GM19455 (cell line): ENCODE measurements at regions not wholly inside any gene's neighbourhood (a gene's known extent, or its start where the extent isn't known, plus 50 kb on each side); places are given as distances from the start of the nearest gene placed in this dataset.
"Not testable (repeated sequence)": the region's sequence is repeated elsewhere in the genome, so short reads cannot be mapped to it uniquely, and the experiment has no call there.

Experiments
- ATAC-seq: cut with Tn5 transposase; IDR thresholded peaks from one replicate; pipeline ENCODE4 v1.9.1; 2021; ENCODE audit not compliant: unreplicated experiment

DNA sequence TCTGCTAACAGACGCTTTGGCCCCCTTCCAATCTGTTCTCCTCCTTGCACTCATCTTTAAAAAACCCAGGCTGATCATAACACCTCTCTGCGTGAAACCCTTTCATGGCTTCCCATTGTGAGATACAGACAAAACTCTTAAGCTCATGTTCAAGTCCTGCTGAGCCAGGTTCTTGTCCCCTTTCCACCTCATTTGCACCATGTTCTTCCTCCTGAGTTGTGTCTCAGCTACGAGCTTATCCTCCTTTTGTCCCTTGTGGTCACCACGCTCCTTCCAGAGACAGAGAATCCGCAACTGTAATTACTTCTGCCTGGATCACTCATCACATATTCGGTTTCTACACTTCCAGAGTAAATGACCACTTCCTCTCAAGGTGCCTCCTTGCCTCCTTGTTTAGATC, 238.8 kb downstream of the ACTR3 start:
- no peak for ATAC-seq

DNA sequence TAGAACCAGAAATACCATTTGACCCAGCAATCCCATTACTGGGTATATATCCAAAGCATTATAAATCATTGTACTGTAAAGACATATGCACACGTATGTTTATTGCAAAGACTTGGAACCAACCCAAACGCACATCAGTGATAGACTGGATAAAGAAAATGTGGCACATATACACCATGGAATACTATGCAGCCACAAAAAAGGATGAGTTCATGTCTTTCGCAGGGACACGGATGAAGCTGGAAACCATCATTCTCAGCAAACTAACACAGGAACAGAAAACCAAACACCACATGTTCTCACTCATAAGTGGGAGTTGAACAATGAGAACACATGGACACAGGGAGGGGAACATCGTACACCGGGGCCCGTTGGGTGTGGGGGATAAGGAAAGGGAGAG, 242.2 kb downstream of the ACTR3 start:
- not testable (repeated sequence) for ATAC-seq

DNA sequence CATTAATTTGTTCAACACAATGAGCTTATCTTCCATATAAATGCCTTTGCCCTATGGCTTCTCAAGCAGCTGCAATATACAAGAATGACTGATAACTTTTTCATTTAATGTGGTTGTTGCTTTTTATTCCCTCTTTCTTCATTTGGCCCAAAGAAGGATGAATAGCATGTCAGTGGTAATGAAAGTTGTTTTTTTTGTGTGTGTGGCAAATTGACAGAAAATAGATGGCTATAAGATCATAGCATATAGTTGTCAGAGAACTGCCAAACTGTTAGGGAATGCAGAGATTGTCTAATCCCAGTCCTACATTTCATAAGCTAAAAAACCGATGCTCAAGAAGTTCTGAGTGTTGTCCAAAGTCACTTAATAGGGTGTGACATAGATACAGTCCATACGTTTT, 244.3 kb downstream of the ACTR3 start:
- ATAC-seq: no peak

DNA sequence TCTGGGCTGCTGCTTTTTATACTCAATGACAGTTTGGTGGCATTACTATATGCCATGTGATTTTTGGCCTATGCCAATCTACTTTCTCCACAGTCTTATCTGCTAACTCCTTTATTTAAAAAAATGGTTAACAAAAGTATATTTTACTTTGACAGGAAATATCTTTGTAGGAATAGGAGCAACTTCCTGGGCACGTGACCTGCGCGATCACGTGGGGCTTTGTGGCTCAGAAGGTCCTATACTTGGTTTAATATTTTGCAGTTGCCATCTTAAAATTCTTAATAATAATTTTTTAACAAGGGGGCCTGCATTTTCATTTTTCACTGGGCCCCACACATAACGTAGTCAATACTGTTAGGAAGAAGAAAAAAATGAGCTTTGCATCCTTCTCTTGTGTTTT, 249.7 kb downstream of the ACTR3 start:
- no peak for ATAC-seq

DNA sequence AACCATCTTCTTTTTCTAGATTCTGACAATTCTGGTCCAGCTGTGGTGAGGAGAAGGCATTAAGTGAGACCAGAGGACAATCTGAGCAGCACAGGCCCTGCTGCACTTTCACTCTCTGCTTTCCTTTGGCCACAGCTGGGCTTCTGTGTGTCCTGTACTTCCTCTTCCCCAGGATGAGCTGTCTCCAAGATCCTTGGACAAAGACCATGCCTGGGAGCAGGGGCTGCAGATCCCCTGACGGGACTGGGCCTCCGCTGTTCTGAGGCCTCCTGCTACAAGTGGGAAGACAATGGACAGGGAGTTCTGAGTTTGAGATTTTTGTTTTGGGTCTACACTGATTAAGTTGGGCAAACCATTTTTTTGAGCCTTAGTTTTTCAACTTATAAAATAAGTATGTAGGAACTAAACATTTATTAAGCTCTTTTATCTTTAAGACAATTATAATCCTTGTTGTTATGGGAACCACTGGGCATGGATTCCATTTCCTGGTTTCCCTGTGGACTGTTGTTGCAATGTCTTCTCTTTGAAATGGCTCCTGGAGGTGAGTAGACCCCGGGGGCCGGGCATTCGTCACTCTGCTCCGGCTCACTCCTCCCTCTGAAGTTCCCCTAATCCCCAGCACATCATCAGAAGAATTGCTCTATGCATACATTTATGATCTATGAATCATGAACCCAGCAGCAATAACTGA, 266.6 kb downstream of the ACTR3 start:
- no peak for ATAC-seq

DNA sequence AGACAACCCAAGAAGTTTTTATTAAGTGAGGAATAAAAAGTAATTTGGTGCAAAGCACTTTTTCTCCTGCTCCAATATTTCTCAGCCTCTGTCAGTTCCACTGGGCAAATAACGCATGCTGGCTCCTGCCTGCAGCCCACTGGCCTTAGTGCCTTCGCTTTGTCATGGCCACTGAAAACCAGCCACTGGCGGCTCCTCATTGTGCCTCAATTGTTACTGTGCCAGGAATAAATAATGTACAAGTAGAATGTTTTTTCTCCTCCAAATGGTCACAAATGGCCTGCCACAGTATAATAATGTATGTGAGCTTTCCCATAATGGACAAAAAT, 267.1 kb downstream of the ACTR3 start:
- no peak for ATAC-seq

DNA sequence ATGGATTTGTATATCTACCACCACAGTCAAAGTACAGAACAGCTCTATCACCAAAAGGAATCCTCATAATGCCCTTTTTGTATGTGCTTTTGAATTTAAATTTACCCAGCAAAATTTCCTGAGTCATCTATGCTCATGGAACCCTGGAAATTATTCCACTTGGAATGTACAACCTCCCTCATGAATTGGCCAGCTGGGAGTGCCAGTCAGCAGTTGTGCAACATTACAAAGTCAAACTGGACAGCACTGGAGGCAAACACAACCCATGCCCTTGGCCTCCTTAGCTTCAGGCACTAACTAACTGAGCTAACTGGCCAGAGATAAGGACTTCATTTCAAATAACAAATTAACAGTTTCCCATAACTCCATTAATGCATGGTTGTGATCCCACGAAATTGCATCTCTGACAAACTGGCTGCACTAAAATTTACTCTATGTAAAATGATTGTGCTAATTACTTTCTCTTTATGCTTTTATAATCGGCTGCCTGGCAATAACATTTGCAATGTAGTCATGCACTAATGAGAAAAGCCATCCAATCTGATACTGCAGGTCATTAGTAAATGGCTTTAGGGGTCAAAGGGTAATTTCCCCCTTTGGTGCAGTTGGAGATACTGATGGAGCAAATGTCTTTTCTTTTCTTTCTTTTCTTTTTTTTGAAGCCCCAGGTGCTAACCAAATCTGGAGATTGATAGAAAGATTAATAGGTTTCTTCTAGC, 270.5 kb downstream of the ACTR3 start:
- ATAC-seq: no peak

DNA sequence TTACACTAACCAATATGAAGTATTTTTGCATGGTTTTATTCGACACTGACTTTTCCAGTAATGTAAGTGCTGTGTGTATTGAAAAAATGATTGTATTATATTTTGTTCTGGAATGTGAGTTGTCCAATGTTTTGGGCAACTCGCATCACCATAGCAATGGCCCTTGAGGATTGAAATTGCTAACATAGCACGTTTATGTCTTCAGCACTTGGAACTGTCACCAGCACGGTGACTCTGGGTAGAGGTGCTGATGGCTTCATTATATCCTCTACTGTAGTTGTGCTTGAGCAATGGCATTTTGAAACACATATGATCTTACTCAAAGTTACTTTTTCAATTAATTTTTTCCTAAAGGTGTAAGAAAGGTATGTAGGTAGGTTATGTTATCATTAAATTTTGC, 271.5 kb downstream of the ACTR3 start:
- no peak for ATAC-seq

DNA sequence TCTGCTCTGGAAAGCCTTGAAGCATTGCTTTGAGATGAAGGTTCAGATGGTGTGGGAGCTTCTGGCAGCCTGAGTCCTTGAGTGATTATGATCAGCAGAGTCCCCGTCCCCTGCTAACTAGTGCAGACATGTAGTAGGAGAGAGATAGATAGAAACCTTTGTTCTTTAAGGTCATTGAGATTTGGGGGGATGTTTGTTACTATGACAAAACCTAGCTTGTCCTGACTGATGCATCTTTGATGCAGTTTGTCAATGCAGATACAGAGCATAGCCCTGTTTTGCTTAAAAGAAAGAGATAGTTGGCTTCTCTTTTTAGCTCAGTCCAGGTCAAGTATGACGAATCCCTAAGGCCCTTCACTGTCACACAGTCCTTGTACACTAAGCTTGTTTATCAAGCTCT, 274.6 kb upstream of the DPP10 start:
- ATAC-seq: no peak

DNA sequence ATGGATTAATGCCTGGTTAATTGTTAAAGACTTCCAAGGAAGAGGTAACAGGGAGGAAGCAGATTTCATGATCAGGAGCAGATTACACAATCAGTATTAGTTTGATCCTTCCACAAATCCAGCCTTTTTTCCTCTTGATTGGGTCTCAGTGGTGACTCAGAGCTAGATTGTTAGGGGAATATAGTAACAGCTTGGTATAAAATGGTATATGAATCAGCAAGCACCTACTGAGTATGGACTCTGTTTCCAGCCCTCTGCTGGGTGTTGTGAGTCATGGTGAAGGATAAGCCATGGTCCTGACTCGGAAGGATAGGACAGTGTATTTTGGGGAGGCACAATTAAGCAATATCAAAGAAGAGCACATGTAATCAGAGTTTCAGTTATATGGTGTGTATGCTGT, 272.4 kb upstream of the DPP10 start:
- no peak for ATAC-seq

DNA sequence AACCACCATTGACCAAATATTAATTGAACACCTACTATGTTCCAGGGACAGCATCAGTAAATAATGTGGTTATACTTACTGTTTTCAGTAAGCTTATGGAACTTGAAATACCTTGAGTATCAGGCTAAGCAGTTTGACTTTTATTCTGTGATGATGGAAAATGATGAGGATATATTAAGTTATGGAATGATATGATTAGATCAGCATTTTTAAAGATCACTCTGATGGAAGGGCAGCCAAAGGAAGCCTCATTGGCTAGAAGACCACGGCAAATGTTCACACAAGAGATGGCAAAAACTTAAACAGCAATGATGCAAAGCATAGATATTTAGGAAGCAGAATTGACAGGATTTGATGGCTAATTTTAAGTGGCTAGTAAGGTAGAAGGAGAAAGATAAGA, 266.9 kb upstream of the DPP10 start:
- ATAC-seq: no peak

DNA sequence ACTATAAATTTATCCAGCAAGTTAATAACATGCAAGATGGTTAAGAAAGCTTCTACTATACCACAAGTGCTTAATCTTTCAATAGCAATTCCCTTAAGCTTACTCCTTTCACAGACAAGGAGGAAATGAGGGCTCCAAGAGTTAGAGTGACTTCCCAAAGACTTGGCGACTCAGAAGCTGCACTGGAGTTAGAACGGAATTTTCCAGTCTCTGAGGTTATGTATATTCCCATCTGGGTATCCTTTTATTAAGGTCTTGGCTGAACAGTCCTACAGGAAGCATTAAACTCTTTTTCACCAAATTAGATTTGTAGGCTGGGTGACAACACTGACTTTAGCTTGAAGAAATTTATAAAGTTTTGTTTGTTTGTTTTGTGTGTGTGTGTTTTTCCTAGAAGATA, 256.9 kb upstream of the DPP10 start:
- ATAC-seq: no peak

DNA sequence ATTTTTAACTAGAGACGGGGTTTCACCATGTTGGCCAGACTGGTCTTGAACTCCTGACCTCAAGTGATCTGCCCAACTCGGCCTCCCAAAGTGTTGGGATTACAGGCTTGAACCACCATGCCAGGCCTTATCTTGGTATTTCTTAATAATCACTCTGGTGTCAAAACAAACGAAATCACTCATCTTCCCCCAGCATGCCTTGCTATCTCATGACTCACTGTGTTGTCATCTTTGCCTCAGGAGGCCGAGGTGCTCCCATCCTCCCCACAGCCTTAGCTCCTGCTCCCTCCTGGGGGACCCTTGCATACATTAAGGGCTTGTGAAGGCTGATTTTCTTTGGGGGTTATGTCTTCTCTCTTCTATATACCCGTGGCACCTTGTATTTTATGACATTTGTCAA, 250.1 kb upstream of the DPP10 start:
- no peak for ATAC-seq

DNA sequence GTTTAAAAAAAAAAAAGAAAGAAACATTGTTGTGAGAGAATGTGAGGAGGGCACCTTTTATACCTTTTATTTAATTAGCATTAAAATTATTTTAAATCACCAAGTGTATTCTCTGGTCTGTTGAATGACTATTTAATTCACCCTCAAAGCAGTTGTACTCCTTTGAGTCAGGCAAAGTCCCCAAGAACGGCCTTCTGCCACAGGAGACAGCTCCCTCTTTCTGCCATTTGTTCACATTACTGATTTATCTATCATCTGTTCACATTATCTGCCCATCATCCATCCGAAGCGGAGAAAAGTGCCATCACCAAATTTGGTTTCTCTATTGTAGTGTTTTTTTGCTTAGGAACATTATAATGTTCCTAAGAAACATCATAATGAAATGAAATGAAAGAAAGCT, 240.7 kb upstream of the DPP10 start:
- no peak for ATAC-seq

DNA sequence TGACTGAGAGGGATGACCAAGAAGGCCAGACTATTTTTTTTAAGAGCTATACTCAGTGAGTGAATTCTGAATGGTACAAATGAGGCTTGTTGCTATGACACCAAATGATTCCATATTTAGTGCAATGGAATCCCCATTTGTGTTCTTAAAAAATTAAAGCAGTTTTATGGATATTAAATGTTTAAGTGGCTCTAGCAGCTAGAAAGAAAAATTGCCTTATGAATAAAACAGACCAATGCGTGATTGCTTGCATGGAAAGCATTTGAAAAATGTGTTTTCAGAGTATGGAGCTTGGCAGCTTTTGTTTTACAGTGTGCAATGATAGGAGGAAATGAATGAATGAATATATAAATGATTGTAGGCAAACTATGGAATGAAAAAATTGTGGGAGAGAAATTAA, 238.8 kb upstream of the DPP10 start:
- no peak for ATAC-seq

DNA sequence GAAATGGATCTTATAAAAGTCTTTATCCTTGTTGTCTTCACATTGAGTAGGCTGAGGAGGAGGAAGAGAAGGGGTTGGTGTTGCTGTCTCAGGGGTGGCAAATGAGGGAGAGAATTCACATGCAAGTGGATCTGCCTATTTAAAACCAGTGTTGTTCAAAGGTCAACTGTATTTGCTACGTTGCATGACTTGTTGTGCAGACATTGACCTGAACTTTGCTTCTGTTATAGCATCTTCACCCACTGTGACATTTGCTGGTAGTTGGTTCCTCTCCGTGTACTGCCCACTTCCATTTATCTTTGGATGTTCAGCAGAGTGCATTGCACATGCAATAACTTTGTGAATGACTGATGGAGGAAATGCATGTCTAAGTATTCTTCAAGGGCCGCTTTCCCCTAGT, 228.6 kb upstream of the DPP10 start:
- ATAC-seq: no peak

DNA sequence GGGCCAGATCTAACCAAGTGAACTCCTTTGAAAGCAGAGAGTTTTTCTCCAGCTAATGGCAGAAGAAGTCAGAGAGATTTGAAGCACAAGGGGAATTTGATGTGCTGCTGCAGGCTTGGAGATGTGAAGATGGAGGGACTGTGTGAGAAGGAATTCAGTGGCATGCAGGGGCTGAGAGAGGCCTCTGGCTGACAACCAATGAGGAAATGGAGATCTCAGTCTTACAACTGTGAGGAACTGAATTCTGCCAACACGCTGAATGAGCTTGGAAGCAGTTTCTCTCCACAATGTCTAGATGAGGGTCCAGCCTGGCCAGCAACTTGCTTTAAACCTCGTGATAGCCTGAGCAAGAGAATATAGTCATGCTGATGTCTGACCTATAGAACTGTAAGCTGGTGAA, 224.1 kb upstream of the DPP10 start:
- no peak for ATAC-seq

DNA sequence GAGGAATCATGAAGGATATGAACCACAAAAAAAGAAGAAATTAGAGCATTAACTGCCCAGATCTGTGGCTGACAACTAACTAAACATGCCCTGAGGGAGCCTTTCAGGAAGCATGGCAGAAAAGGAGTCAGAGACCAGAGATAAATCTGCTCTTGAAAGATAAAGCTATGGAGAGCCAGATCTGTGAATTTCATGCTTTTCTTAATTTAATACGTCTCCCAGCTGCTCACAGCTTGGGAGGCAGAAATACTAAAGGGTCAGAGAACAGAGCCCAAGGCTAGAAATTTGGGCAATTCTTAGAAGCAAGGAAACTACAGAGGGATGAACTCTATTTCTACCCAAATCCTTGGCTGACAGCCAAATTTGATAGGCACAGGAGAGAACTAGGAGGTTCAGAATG, 223.0 kb upstream of the DPP10 start:
- ATAC-seq: no peak

DNA sequence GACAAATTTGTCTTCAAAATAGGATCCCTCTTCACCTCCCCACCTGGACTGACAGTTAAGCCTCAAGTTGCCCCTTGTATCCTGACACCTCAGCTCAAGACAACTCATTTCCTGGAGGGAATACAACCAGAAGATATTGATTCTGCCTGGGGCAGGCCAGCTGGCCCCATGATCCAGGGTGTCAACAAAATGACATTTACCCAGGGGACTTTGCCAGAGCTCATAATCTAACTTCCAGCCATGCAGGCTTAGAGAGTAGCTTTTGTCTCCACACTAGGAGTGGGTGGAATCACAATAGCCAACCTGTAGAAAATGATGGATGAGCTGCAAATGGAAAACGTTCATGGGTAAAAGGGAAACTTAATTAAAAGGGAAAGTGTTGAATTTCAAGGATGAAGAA, 220.1 kb upstream of the DPP10 start:
- ATAC-seq: no peak

DNA sequence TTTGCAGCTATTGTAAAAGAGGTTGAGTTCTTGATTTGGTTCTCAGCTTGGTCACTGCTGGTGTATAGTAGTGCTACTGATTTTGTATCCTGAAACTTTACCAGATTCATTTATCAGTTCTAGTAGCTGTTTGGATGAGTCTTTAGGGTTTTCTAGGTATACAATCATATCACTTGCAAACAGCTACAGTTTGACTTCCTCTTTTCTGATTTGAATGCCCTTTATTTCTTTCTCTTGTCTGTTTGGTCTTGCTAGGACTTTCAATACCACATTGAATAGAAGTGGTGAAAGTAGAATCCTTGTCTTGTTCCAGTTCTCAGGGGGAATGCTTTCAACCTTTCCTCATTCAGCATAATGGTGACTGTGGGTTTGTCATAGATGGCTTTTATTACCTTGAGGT, 210.5 kb upstream of the DPP10 start:
- ATAC-seq: no peak

DNA sequence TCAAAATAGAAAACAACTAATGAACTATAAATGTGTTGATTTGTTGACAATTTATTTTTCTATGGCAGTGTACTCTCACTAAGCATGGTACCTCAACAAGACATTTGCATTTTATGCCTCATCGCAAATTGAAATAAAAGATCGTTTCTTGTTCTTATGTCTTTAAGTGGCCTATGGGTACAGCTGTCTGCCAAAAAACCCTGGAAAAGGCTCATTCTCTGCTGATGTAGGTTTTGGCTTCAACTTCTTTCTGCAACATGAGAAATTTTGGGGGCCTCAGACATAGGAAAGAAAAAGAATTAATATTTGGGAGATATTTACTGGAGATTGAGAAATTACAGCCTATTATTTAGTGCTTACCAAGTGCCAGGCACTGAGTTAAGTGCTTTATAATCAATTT, 205.1 kb upstream of the DPP10 start:
- no peak for ATAC-seq

DNA sequence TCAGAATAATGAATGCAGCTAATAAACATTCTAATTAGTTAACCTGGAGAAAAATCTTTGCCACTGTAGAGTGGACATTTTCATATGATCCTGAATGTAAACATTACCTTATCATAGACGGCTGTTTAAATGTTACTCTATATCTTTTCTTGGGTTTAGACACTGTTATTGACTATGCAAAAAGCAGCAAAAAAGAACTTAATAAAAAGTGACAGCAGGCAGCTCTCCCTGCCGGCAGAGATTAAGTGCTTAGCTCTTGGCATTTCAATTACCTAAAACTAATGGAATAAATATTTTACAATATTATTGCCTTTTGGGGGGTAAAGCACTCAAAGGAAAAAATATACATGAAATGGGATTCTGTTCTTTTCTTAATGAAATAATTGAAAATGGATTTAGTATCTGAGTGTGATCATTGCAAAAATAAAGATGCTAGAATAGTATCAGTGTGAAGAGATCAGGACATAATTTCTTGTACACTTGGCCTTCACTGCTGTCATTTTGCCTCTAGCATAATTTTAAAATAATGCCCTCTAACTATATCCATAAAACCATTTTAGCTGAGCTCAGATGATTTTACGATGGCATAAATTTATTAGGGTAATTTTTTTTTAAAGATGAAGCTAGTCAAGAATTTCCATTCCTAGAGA, 203.4 kb upstream of the DPP10 start:
- no peak for ATAC-seq

DNA sequence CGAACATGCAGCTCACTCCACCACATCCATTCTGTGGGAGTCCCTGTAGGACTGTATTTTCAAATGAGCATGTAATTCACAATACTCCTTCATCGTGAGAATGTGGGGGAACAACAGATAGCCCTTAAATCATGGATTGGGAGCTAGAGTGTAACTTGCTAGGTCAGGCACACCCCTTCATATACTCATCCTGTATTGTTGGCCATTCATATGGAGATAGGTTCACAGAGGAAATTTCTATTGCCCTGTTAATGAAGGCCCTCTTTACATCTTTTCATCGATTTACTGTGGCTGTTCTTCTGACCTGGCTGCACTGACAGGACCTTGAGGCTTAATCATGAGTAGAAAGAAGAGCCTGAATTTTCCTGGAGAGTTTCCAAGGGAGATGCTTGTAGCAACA, 193.8 kb upstream of the DPP10 start:
- ATAC-seq: no peak
